ENCODE measurements at regions not wholly inside any gene's neighbourhood (a gene's known extent, or its start where the extent isn't known, plus 50 kb on each side); places are given as distances from the start of the nearest gene placed in this dataset.

GRCh38 chr4:3823496-3824341 is 57.5 kb downstream of the ADRA2C start:
- no peaks in the 10 kb centered on the region for H3K4me1 ChIP-seq (ENCODE audit: control insufficient read depth in 1 of 2, extremely low read depth in 1 of 2, insufficient read depth in 2 of 2, low read length in 2 of 2)
- H3K27me3 Mint-ChIP-seq, result peaks cover 8 to 14% of the 10 kb centered on the region in 2 donors
- H3K9me3 ChIP-seq, result no peaks in the 10 kb centered on the region
- no peak overlapping the region for H3K27ac Mint-ChIP-seq
- no peaks in the 10 kb centered on the region for H3K4me1 Mint-ChIP-seq
- ChIA-PET POLR2A (no interaction called here), CTCF (no interaction called here)
- H3K4me3 Mint-ChIP-seq, result no peak overlapping the region
- no peak for DNase-seq
- no peak for ATAC-seq (replicated peaks in 1 of 4)
- H3K36me3 Mint-ChIP-seq, result no peaks in the 10 kb centered on the region
- no peak overlapping the region for H3K4me3 ChIP-seq (ENCODE audit: control insufficient read depth in 1 of 2, extremely low read depth in 1 of 2, low read length in 1 of 2)
- H3K9me3 Mint-ChIP-seq, result no peaks in the 10 kb centered on the region
- H3K36me3 ChIP-seq (ENCODE audit: control insufficient read depth in 2 of 2, extremely low read depth in 1 of 2, insufficient read depth in 1 of 2, low read length in 1 of 2), result no peaks in the 10 kb centered on the region
- WGBS (ENCODE audit: insufficient coverage), result 84% methylated on average over 31 of the region's 34 CpGs
- peaks cover 0 to 33% of the 10 kb centered on the region in 2 experiments for H3K27me3 ChIP-seq (replicated peaks in 1 of 2; ENCODE audit: control insufficient read depth in 2 of 2, extremely low read depth in 1 of 2, insufficient read depth in 2 of 2, low read length in 1 of 2)
- H3K27ac ChIP-seq (ENCODE audit: low read length), result no peak overlapping the region

GRCh38 chr4:3824521-3825270 is 58.5 kb downstream of the ADRA2C start:
- no peaks in the 10 kb centered on the region for H3K36me3 Mint-ChIP-seq
- no peaks in the 10 kb centered on the region for H3K9me3 ChIP-seq
- no peak overlapping the region for H3K27ac Mint-ChIP-seq
- no peak overlapping the region for H3K27ac ChIP-seq (ENCODE audit: low read length)
- ChIA-PET POLR2A (no interaction called here), CTCF (no interaction called here)
- DNase-seq, result no peak
- H3K27me3 ChIP-seq (replicated peaks in 1 of 2; ENCODE audit: control insufficient read depth in 2 of 2, extremely low read depth in 1 of 2, insufficient read depth in 2 of 2, low read length in 1 of 2), result peaks cover 0 to 40% of the 10 kb centered on the region in 2 experiments
- no peak overlapping the region for H3K4me3 Mint-ChIP-seq
- no peaks in the 10 kb centered on the region for H3K4me1 ChIP-seq (ENCODE audit: control insufficient read depth in 1 of 2, extremely low read depth in 1 of 2, insufficient read depth in 2 of 2, low read length in 2 of 2)
- no peak overlapping the region for H3K4me3 ChIP-seq (ENCODE audit: control insufficient read depth in 1 of 2, extremely low read depth in 1 of 2, low read length in 1 of 2)
- H3K27me3 Mint-ChIP-seq, result peaks cover 11 to 12% of the 10 kb centered on the region in 2 donors
- no peak for ATAC-seq (replicated peaks in 1 of 4)
- no peaks in the 10 kb centered on the region for H3K9me3 Mint-ChIP-seq
- H3K36me3 ChIP-seq (ENCODE audit: control insufficient read depth in 2 of 2, extremely low read depth in 1 of 2, insufficient read depth in 1 of 2, low read length in 1 of 2), result no peaks in the 10 kb centered on the region
- WGBS (ENCODE audit: insufficient coverage), result 76% methylated on average over 19 of the region's 19 CpGs
- H3K4me1 Mint-ChIP-seq, result no peaks in the 10 kb centered on the region

DNA sequence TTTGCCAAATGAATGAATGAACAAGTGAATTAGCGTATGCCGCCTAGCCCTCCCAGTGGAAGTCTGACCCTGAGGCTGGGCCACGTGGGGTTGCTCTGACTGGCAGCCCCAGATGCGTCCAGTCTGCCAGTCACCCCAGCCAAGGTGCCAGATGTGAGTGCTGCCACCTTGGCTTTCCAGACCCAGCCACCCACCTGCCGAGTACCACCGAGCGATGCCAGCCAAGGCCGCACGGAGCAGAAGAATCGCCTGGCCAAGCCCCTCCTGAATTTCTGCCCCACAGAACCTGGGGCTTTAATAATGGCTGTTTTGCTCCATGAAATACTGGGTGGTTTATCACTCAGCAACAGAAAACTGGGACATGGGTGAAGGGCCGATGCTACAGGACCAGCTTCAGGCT is 59.3 kb downstream of the ADRA2C start:
- ChIA-PET POLR2A (no interaction called here), CTCF (no interaction called here)
- Histone ChIP-seq H3K27me3 (replicated peaks in 1 of 2; ENCODE audit: control insufficient read depth in 2 of 2, extremely low read depth in 1 of 2, insufficient read depth in 2 of 2, low read length in 1 of 2) (peaks cover 0 to 42% of the 10 kb centered on the region in 2 experiments), H3K27ac (ENCODE audit: low read length) (no peak overlapping the region), H3K4me3 (ENCODE audit: control insufficient read depth in 1 of 2, extremely low read depth in 1 of 2, low read length in 1 of 2) (no peak overlapping the region), H3K36me3 (ENCODE audit: control insufficient read depth in 2 of 2, extremely low read depth in 1 of 2, insufficient read depth in 1 of 2, low read length in 1 of 2) (no peaks in the 10 kb centered on the region), H3K9me3 (no peaks in the 10 kb centered on the region), H3K4me1 (ENCODE audit: control insufficient read depth in 1 of 2, extremely low read depth in 1 of 2, insufficient read depth in 2 of 2, low read length in 2 of 2) (no peaks in the 10 kb centered on the region)
- Mint-ChIP-seq H3K36me3 (no peaks in the 10 kb centered on the region), H3K9me3 (no peaks in the 10 kb centered on the region), H3K4me3 (no peak overlapping the region), H3K4me1 (no peaks in the 10 kb centered on the region), H3K27ac (no peak overlapping the region), H3K27me3 (peaks cover 11 to 12% of the 10 kb centered on the region in 2 donors)
- DNase-seq (no peak), ATAC-seq (replicated peaks in 1 of 4) (no peak)
- 94% methylated on average over 10 of the region's 11 CpGs for WGBS (ENCODE audit: insufficient coverage)

DNA sequence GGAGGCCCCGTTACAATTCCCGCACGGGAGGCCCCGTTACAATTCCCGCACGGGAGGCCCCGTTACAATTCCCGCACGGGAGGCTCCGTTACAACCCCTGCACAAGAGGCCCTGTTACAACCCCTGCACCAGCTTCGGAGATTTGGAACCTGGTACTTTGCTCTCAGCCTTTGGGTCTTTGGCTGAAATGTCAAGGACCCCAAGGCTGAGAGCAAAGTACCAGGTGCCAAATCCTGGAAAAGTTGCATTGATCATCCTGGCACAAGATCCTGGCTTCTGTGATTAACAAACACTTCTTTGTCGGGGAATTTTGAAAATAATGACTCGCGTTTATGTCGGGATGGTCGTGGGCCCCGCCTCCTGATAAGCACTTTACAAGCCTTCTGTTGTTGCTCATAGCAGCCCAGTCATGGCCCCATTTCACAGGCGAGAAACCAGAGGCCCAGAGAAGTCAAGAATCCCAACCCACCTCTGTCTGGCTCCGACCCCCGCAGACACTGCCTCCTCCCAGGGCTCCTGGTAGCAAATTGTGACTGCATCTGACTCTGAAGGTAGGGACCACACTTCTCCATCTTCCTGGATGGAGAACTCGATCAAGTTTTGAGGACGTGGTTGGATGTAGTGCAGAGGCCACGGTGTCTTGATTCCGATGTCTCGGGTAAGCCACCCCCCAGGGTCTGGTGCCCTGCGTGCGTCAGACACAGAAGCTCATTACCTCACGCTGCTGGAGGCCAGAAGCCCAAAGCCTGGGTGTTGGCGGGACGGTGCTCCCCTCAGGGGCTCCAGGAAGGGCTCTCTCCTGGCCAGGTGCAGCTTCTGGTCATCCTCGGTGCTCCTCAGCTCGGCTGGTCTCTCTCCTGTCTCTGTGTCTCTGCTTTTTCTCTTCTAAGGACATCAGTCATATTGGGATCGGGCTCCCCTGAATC is 60.3 kb downstream of the ADRA2C start:
- no peak overlapping the region for H3K4me3 Mint-ChIP-seq
- ATAC-seq (replicated peaks in 1 of 4) (no peak), DNase-seq (no peak)
- 89% methylated on average over 25 of the region's 33 CpGs for WGBS (ENCODE audit: insufficient coverage)
- ChIA-PET POLR2A (no interaction called here), CTCF (no interaction called here)
- no peak overlapping the region for H3K27ac Mint-ChIP-seq
- no peaks in the 10 kb centered on the region for H3K4me1 Mint-ChIP-seq
- Histone ChIP-seq H3K36me3 (ENCODE audit: control insufficient read depth in 2 of 2, extremely low read depth in 1 of 2, insufficient read depth in 1 of 2, low read length in 1 of 2) (no peaks in the 10 kb centered on the region), H3K4me3 (ENCODE audit: control insufficient read depth in 1 of 2, extremely low read depth in 1 of 2, low read length in 1 of 2) (no peak overlapping the region), H3K27ac (ENCODE audit: low read length) (no peak overlapping the region), H3K4me1 (ENCODE audit: control insufficient read depth in 1 of 2, extremely low read depth in 1 of 2, insufficient read depth in 2 of 2, low read length in 2 of 2) (no peaks in the 10 kb centered on the region), H3K27me3 (replicated peaks in 1 of 2; ENCODE audit: control insufficient read depth in 2 of 2, extremely low read depth in 1 of 2, insufficient read depth in 2 of 2, low read length in 1 of 2) (peaks cover 0 to 50% of the 10 kb centered on the region in 2 experiments), H3K9me3 (no peaks in the 10 kb centered on the region)
- H3K9me3 Mint-ChIP-seq, result no peaks in the 10 kb centered on the region
- H3K36me3 Mint-ChIP-seq, result no peaks in the 10 kb centered on the region
- H3K27me3 Mint-ChIP-seq, result peaks cover 11 to 12% of the 10 kb centered on the region in 2 donors

GRCh38 chr4:3827616-3828492 is 61.7 kb downstream of the ADRA2C start:
- H3K27ac Mint-ChIP-seq, result no peak overlapping the region
- 68% methylated on average over 24 of the region's 24 CpGs for WGBS (ENCODE audit: insufficient coverage)

More at GRCh38 chr4:3827616-3828492, 61.7 kb downstream of the ADRA2C start:
- no peak for DNase-seq
- Histone ChIP-seq H3K27me3 (replicated peaks in 1 of 2; ENCODE audit: control insufficient read depth in 2 of 2, extremely low read depth in 1 of 2, insufficient read depth in 2 of 2, low read length in 1 of 2) (peaks cover 0 to 50% of the 10 kb centered on the region in 2 experiments), H3K4me1 (ENCODE audit: control insufficient read depth in 1 of 2, extremely low read depth in 1 of 2, insufficient read depth in 2 of 2, low read length in 2 of 2) (no peaks in the 10 kb centered on the region), H3K36me3 (ENCODE audit: control insufficient read depth in 2 of 2, extremely low read depth in 1 of 2, insufficient read depth in 1 of 2, low read length in 1 of 2) (no peaks in the 10 kb centered on the region), H3K27ac (ENCODE audit: low read length) (no peak overlapping the region), H3K9me3 (no peaks in the 10 kb centered on the region), H3K4me3 (ENCODE audit: control insufficient read depth in 1 of 2, extremely low read depth in 1 of 2, low read length in 1 of 2) (no peak overlapping the region)
- Mint-ChIP-seq H3K4me3 (no peak overlapping the region), H3K36me3 (no peaks in the 10 kb centered on the region), H3K27me3 (peaks cover 10 to 15% of the 10 kb centered on the region in 2 donors), H3K9me3 (no peaks in the 10 kb centered on the region), H3K4me1 (no peaks in the 10 kb centered on the region)
- no peak for ATAC-seq (replicated peaks in 1 of 4)
- ChIA-PET CTCF (no interaction called here), POLR2A (no interaction called here)
